ENCODE measurements at regions not wholly inside any gene's neighbourhood (a gene's known extent, or its start where the extent isn't known, plus 50 kb on each side); places are given as distances from the start of the nearest gene placed in this dataset.

DNA sequence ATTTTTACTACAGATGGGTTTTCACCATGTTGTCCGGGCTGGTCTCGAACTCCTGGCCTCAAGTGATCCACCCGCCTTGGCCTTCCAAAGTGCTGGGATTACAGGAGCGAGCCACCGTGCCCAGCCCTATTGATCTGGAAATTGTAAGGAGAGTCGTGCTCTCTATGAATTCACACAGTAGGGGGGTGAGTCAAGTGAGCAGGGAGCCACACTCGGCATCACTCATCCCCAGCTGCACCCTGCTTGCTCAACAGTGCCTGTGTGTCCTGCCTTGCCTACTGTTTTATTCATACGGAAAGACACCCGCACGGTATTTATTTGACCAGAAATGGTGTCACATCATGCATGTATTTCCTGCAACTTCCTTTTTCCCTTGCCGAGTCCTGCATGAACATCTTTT lies 157.2 kb upstream of the FOXF1 start:
- Histone ChIP-seq H3K4me3 (replicated peaks in 1 of 3) (no peak overlapping the region), H3K36me3 (no peaks in the 10 kb centered on the region)

DNA sequence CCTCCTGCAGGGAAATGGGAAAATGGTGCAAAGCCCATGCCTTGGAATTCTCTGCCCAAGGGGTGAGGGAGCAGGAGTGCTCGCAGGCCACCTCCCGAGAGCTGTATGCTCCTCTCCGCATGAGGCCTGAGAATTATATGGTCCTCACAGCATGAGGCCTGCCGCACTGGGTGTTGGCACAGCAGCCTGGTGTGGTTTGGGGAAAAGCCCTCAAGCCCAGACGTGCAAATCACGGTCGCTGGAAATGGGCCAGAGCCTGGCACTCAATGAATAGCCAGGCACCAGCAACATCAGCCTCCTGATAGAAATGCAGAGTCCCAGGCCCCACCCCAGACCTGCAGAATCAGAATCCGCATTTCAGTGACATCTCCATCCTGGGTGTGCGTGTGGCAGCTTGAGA lies 156.4 kb upstream of the FOXF1 start:
- Histone ChIP-seq H3K36me3 (no peaks in the 10 kb centered on the region), H3K27ac (no peak overlapping the region), H3K4me1 (no peaks in the 10 kb centered on the region), H3K27me3 (no peaks in the 10 kb centered on the region), H3K4me3 (replicated peaks in 1 of 3) (no peak overlapping the region), H3K9me3 (no peaks in the 10 kb centered on the region)
- WGBS, 2 donors, result 57 to 78% methylated on average over 6 to 7 of the region's 9 CpGs
- intact Hi-C loops (cut with DNase I), result no loop called here
- DNase-seq, result no peak
- no peak for TF ChIP-seq POLR2A (IDR thresholded peaks at IDR 0.05)
- TF ChIP-seq, protein P1, sequence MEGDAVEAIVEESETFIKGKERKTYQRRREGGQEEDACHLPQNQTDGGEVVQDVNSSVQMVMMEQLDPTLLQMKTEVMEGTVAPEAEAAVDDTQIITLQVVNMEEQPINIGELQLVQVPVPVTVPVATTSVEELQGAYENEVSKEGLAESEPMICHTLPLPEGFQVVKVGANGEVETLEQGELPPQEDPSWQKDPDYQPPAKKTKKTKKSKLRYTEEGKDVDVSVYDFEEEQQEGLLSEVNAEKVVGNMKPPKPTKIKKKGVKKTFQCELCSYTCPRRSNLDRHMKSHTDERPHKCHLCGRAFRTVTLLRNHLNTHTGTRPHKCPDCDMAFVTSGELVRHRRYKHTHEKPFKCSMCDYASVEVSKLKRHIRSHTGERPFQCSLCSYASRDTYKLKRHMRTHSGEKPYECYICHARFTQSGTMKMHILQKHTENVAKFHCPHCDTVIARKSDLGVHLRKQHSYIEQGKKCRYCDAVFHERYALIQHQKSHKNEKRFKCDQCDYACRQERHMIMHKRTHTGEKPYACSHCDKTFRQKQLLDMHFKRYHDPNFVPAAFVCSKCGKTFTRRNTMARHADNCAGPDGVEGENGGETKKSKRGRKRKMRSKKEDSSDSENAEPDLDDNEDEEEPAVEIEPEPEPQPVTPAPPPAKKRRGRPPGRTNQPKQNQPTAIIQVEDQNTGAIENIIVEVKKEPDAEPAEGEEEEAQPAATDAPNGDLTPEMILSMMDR (IDR thresholded peaks at IDR 0.05), result no peak

More for the DNA sequence above, 157.2 kb upstream of the FOXF1 start:
- Histone ChIP-seq H3K27ac (no peak overlapping the region), H3K27me3 (no peaks in the 10 kb centered on the region), H3K4me1 (no peaks in the 10 kb centered on the region), H3K9me3 (no peaks in the 10 kb centered on the region)
- 73 to 77% methylated on average over 11 of the region's 11 CpGs for WGBS, 2 donors
- intact Hi-C loops (cut with DNase I), result no loop called here
- TF ChIP-seq, protein P1 (IDR thresholded peaks at IDR 0.05), result no peak
- TF ChIP-seq POLR2A (IDR thresholded peaks at IDR 0.05), result no peak
- no peak for DNase-seq

DNA sequence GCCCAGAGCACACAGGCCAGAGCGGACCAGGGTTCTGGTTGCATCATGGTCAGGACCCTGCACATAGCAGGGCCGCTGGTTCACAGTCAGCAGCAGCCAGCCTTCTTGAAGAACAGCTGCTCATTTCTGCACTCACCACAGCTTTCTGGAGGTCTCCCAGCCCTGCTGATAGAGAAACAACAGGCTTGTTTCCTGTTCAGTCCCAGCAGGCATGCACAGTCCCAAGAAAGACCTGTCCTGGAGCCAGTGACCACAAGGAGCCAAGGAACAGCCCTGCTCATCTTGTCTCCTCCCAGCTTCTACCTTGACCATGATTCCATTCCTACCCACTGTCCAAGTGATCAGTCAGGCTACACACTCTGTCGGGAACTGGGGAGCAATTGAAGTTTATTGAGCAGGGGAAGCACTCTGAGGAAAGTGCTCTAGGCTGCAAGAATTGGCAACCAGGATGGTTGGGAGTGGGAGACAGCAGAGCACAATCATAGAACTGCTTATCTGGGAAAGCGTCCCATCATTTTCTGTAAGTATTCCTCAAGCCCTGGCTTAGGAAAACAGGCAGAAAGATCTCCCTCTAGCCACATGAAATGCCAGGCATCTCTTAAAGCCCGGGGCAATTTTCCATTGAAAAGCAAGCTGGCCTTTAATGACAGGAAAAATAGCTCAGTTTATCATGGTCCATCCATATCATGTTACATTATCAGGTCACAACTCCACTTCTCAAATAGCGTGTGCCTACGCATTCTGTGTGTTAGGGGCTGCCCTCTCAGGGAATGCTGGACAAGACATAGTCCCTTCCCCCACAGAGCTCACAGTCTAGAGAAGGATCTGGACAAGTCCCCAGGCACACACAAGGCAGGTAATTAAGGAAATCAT lies 155.4 kb upstream of the FOXF1 start:
- no peak for TF ChIP-seq POLR2A (IDR thresholded peaks at IDR 0.05)
- TF ChIP-seq, protein P1 (IDR thresholded peaks at IDR 0.05), result no peak
- Histone ChIP-seq H3K9me3 (no peaks in the 10 kb centered on the region), H3K4me1 (no peaks in the 10 kb centered on the region), H3K36me3 (no peaks in the 10 kb centered on the region), H3K27me3 (no peaks in the 10 kb centered on the region), H3K4me3 (replicated peaks in 1 of 3) (no peak overlapping the region), H3K27ac (no peak overlapping the region)
- WGBS, 2 donors, result 54 to 58% methylated on average over 5 to 7 of the region's 7 CpGs
- intact Hi-C loops (cut with DNase I), result no loop called here
- DNase-seq, result no peak

DNA sequence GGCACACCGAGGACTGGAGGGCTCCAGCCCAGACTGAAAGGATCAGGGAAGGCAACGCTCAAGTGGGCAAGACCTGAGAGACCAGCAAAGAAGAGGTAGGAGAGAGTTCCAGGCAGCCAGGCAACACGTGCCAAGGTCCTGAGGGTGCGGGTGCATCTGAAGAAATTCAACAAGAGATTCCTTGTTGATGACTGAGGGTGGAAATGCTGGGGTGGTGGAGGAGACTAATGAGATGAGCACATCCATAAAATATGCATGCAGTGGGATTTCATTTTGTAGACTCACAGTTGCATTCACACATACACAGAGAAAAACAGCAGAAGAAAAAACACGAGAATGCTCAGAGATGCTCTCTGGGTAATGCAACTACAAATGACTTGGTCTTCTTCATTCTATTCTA lies 154.8 kb upstream of the FOXF1 start:
- Histone ChIP-seq H3K4me3 (replicated peaks in 1 of 3) (no peak overlapping the region), H3K9me3 (no peaks in the 10 kb centered on the region), H3K27me3 (no peaks in the 10 kb centered on the region), H3K36me3 (no peaks in the 10 kb centered on the region), H3K27ac (no peak overlapping the region), H3K4me1 (no peaks in the 10 kb centered on the region)
- 75 to 95% methylated on average over 5 of the region's 5 CpGs for WGBS, 2 donors
- intact Hi-C loops (cut with DNase I), result no loop called here
- DNase-seq, result no peak
- no peak for TF ChIP-seq POLR2A (IDR thresholded peaks at IDR 0.05)
- TF ChIP-seq, protein P1 (IDR thresholded peaks at IDR 0.05), result no peak

DNA sequence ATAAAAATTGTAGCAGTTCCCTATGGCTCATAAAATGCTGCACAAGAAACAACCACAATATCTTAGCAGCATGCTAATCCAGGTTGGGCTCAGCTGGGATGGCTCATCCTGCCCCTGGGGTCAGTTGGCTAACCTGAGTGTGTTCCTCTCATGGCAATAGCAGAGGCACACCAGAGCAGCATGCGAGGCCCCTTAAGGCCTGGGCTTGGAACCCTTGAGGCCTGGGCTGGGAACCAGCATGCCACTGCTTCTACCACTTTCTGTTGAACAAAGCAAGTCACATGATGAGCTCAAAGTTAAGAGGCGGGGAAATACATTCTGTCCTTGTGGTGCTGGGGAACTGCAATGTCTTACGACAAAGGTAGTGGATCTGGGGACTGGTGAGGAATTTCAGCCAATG lies 154.4 kb upstream of the FOXF1 start:
- no peaks in the 10 kb centered on the region for H3K27me3 ChIP-seq
- DNase-seq, result no peak
- WGBS, 2 donors, result 88 to 92% methylated on average over 3 of the region's 3 CpGs
- no peaks in the 10 kb centered on the region for H3K36me3 ChIP-seq
- intact Hi-C loops (cut with DNase I), result no loop called here
- no peaks in the 10 kb centered on the region for H3K4me1 ChIP-seq
- H3K4me3 ChIP-seq (replicated peaks in 1 of 3), result no peak overlapping the region
- H3K9me3 ChIP-seq, result no peaks in the 10 kb centered on the region
- TF ChIP-seq, protein P1 (IDR thresholded peaks at IDR 0.05), result no peak
- TF ChIP-seq POLR2A (IDR thresholded peaks at IDR 0.05), result no peak
- no peak overlapping the region for H3K27ac ChIP-seq
